RPMI8226 (cell line): ENCODE measurements at regions not wholly inside any gene's neighbourhood (a gene's known extent, or its start where the extent isn't known, plus 50 kb on each side); places are given as distances from the start of the nearest gene placed in this dataset.
A peak's percentile ranks its signal among the peaks of the same experiment; 100 is the strongest.
"Not testable (repeated sequence)": the region's sequence is repeated elsewhere in the genome, so short reads cannot be mapped to it uniquely, and the experiment has no call there.

Experiments
- DNase-seq: peaks from one replicate; pipeline ENCODE4 v3.0.0-alpha.2; 2015

GRCh38 chr15:25250011-25250596 is 188.7 kb downstream of the UBE3A start:
- no peak for DNase-seq

GRCh38 chr15:25250906-25251622 is 187.8 kb downstream of the UBE3A start:
- DNase-seq, result no peak

- DNase-seq, result no peak
Observed at GRCh38 chr15:25251700-25252390, 187.0 kb downstream of the UBE3A start.

GRCh38 chr15:25253048-25253973 is 185.5 kb downstream of the UBE3A start:
- not testable (repeated sequence) for DNase-seq

- DNase-seq, result peak; percentile 11
Observed at GRCh38 chr15:25268166-25268565, 170.7 kb downstream of the UBE3A start.
